Activated naive CD8-positive, alpha-beta T cell treated with anti-CD3 and anti-CD28 coated beads for 36 hours (primary cell): ENCODE measurements at regions not wholly inside any gene's neighbourhood (a gene's known extent, or its start where the extent isn't known, plus 50 kb on each side); places are given as distances from the start of the nearest gene placed in this dataset.

Experiments used
- DNase-seq: peaks from one replicate; pipeline ENCODE4 v3.0.0; 2021
- H3K27ac Mint-ChIP-seq: one replicate; pipeline ENCODE4 v1.8.0; 2022; ENCODE audit warnings: mild to moderate bottlenecking, moderate library complexity, mixed read lengths
- H3K27me3 Mint-ChIP-seq: one replicate; pipeline ENCODE4 v1.8.0; 2022; ENCODE audit warnings: mild to moderate bottlenecking, mixed read lengths
- H3K36me3 Mint-ChIP-seq: one replicate; pipeline ENCODE4 v1.8.0; 2021; ENCODE audit warnings: mild to moderate bottlenecking, mixed read lengths
- H3K4me1 Mint-ChIP-seq: one replicate; pipeline ENCODE4 v1.8.0; 2021; ENCODE audit warnings: mixed read lengths
- H3K4me3 Mint-ChIP-seq: one replicate; pipeline ENCODE4 v1.8.0; 2022; ENCODE audit warnings: mild to moderate bottlenecking, moderate library complexity, mixed read lengths
- H3K9me3 Mint-ChIP-seq: one replicate; pipeline ENCODE4 v1.8.0; 2022; ENCODE audit warnings: mixed read lengths

- Mint-ChIP-seq H3K27me3 (peaks cover 54% of the 10 kb centered on the region), H3K27ac (no peak overlapping the region), H3K36me3 (no peaks in the 10 kb centered on the region), H3K4me1 (no peaks in the 10 kb centered on the region), H3K9me3 (no peaks in the 10 kb centered on the region), H3K4me3 (no peak overlapping the region)
- no peak for DNase-seq
These were observed 70.1 kb upstream of the RAPGEF1 start for GRCh38 chr9:131809941-131810344.

DNA sequence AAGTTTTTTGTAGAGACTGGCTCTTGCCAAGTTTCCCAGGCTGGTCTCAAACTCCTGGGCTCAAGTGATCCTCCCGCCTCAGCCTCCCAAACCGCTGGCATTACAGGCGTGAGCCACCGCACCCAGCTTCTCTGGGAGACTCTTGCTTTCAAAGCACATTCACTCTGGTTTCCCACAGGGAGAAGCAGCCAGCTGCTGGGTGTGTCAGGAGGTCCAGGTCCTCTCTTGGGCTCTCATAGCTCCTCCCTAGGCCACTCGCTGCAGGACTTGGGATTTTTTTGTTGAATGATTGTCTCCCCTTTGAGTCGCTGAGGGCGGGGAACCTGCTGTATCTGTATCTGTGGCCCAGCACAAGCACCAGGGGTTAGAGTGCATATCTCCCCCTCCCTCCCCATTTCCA, 68.4 kb upstream of the RAPGEF1 start:
- no peak for DNase-seq
- Mint-ChIP-seq H3K27me3 (peaks cover 55% of the 10 kb centered on the region), H3K27ac (no peak overlapping the region), H3K4me1 (no peaks in the 10 kb centered on the region), H3K4me3 (no peak overlapping the region), H3K9me3 (no peaks in the 10 kb centered on the region), H3K36me3 (no peaks in the 10 kb centered on the region)

DNA sequence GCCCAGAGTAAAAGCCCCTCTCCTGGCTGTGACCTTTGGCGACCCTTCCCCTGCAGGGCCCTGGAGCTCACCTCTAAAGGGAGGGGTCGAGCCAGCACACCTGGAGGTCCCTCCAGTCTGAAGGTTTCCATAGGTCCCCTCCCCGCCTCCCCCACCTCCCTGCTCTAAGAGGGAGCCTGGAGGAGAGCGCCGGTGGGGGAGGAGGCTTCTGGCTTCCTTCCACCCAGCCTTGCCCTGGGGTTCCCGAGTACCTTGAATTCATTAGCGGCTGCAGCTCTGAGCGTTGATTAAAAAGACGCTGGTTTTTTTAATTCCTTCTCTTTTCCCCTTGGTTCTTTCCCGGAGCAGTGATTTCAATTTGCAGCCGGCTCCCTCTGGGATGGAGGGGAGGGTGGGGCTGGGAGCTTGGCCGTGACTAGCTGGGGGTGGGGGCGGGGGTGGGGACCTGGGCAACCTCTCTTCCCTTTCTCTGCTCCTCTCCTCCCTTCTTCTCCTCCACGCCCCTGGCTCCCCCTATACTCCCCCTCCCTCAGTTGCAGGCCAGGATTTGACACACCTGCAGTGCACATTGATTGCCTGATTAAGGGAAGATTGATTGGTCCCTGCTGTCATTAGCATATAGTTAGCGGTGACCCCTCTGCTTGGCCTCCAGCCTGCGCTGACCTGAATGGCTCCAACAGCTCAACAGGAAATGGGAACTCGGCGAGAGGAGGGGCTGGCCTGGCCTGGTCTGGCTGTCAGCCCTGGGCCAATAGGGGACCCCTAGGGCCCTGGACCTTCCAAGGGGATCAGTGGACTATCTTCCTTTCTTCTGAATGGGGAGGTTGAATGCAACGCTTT, 67.5 kb upstream of the RAPGEF1 start:
- no peak overlapping the region for H3K27ac Mint-ChIP-seq
- no peaks in the 10 kb centered on the region for H3K9me3 Mint-ChIP-seq
- peaks cover 47% of the 10 kb centered on the region for H3K27me3 Mint-ChIP-seq
- no peak overlapping the region for H3K4me3 Mint-ChIP-seq
- no peaks in the 10 kb centered on the region for H3K36me3 Mint-ChIP-seq
- no peaks in the 10 kb centered on the region for H3K4me1 Mint-ChIP-seq
- DNase-seq, result no peak

DNA sequence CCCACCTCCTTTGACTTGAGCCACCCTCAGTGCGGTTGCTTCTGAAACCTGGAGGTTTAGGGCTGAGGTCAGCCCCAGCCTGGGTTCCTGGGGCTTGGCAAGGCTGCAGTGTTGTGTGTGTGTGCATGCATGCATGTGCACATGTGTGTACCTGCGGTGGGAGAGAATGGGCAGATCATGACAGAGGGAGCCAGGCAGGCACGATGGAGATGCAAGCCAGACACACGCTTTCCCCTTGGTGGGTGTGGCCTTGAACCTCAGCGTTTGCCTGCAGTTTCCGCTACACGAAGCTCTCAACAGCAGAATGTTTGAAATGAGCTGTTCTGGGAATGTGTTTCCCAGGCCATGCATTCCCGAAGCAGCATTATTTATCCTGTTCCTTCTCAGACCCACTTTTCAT, 65.9 kb upstream of the RAPGEF1 start:
- no peak overlapping the region for H3K27ac Mint-ChIP-seq
- no peaks in the 10 kb centered on the region for H3K4me1 Mint-ChIP-seq
- no peaks in the 10 kb centered on the region for H3K36me3 Mint-ChIP-seq
- peaks cover 53% of the 10 kb centered on the region for H3K27me3 Mint-ChIP-seq
- no peak for DNase-seq
- no peaks in the 10 kb centered on the region for H3K9me3 Mint-ChIP-seq
- no peak overlapping the region for H3K4me3 Mint-ChIP-seq

- Mint-ChIP-seq H3K27ac (no peak overlapping the region), H3K36me3 (no peaks in the 10 kb centered on the region), H3K4me1 (no peaks in the 10 kb centered on the region), H3K27me3 (peaks cover 60% of the 10 kb centered on the region), H3K4me3 (no peak overlapping the region), H3K9me3 (no peaks in the 10 kb centered on the region)
- no peak for DNase-seq
These were observed 65.0 kb upstream of the RAPGEF1 start for GRCh38 chr9:131804826-131805225.

GRCh38 chr9:131803758-131804411, 64.0 kb upstream of the RAPGEF1 start:
- no peak for DNase-seq
- no peaks in the 10 kb centered on the region for H3K36me3 Mint-ChIP-seq
- peaks cover 62% of the 10 kb centered on the region for H3K27me3 Mint-ChIP-seq
- H3K27ac Mint-ChIP-seq, result no peak overlapping the region
- no peak overlapping the region for H3K4me3 Mint-ChIP-seq
- no peaks in the 10 kb centered on the region for H3K4me1 Mint-ChIP-seq
- no peaks in the 10 kb centered on the region for H3K9me3 Mint-ChIP-seq

- Mint-ChIP-seq H3K4me3 (no peak overlapping the region), H3K4me1 (no peaks in the 10 kb centered on the region), H3K27me3 (peaks cover 49% of the 10 kb centered on the region), H3K27ac (no peak overlapping the region), H3K9me3 (no peaks in the 10 kb centered on the region), H3K36me3 (no peaks in the 10 kb centered on the region)
- DNase-seq, result no peak
These were observed 61.9 kb upstream of the RAPGEF1 start for GRCh38 chr9:131801810-131802209.

- DNase-seq, result no peak
- no peaks in the 10 kb centered on the region for H3K36me3 Mint-ChIP-seq
- no peak overlapping the region for H3K27ac Mint-ChIP-seq
- no peak overlapping the region for H3K4me3 Mint-ChIP-seq
- H3K4me1 Mint-ChIP-seq, result no peaks in the 10 kb centered on the region
- H3K27me3 Mint-ChIP-seq, result peaks cover 39% of the 10 kb centered on the region
- no peaks in the 10 kb centered on the region for H3K9me3 Mint-ChIP-seq
These were observed 61.0 kb upstream of the RAPGEF1 start for GRCh38 chr9:131800843-131801242.

GRCh38 chr9:131800366-131800765, 60.5 kb upstream of the RAPGEF1 start:
- DNase-seq, result no peak
- Mint-ChIP-seq H3K27me3 (peaks cover 38% of the 10 kb centered on the region), H3K27ac (no peak overlapping the region), H3K4me1 (no peaks in the 10 kb centered on the region), H3K4me3 (no peak overlapping the region), H3K36me3 (no peaks in the 10 kb centered on the region), H3K9me3 (no peaks in the 10 kb centered on the region)

DNA sequence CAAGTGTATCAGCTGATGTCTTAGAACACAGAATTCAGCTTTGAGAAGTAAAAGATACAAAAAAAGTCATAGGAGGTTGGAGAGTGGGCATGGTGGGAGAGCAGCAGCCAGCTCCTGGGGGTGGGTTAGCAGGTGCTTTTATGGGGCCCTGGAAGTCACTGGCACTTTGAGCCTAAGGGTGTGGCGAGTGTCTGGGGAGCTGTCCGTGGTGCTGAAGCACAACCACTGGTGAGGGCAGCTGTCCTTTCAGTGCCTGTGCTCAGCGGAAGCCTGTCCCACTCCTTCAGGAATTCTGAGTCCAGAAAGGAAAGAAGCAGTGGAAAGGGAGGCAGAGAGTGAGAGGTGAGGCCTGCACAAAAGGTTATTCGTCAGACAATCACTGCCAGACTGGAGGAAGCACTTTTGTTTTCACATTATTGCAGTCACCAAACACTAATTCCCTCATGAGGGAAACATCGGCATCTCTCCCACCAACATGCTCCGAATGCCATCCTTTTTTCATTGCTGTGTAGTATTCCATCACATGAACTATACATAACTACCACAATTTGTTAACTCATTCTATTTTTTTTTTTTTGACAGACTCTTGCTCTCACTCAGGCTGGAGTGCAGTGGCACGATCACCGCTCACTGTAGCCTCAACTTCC, 59.4 kb upstream of the RAPGEF1 start:
- H3K4me3 Mint-ChIP-seq, result no peak overlapping the region
- no peaks in the 10 kb centered on the region for H3K4me1 Mint-ChIP-seq
- no peaks in the 10 kb centered on the region for H3K36me3 Mint-ChIP-seq
- peak; percentile 35 for DNase-seq
- peaks cover 42% of the 10 kb centered on the region for H3K27me3 Mint-ChIP-seq
- H3K9me3 Mint-ChIP-seq, result no peaks in the 10 kb centered on the region
- no peak overlapping the region for H3K27ac Mint-ChIP-seq

DNA sequence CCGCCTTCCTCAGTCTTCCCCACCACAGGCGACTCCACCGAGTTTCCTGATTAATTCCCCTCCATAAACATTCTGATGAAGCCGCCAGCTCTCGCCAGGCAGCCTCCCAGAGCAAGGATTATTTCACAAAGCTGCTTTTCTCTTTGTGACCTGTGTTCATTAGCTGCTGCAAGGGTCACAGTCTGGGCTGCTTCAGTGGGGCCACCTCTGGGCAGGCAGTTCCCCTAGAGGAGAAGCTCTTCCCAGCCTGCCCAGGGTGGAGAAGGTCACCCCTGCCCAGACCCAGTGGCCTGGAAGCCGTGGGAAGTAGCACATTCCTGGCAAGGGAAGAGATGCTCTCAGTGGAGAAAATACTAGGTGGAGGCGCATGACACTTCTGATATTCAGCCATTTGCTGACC, 58.4 kb upstream of the RAPGEF1 start:
- H3K27ac Mint-ChIP-seq, result no peak overlapping the region
- no peaks in the 10 kb centered on the region for H3K9me3 Mint-ChIP-seq
- H3K4me3 Mint-ChIP-seq, result no peak overlapping the region
- H3K27me3 Mint-ChIP-seq, result peaks cover 42% of the 10 kb centered on the region
- no peaks in the 10 kb centered on the region for H3K36me3 Mint-ChIP-seq
- DNase-seq, result no peak
- no peaks in the 10 kb centered on the region for H3K4me1 Mint-ChIP-seq

- no peak for DNase-seq
- Mint-ChIP-seq H3K4me3 (no peak overlapping the region), H3K9me3 (no peaks in the 10 kb centered on the region), H3K27ac (no peak overlapping the region), H3K27me3 (peaks cover 24% of the 10 kb centered on the region), H3K36me3 (no peaks in the 10 kb centered on the region), H3K4me1 (no peaks in the 10 kb centered on the region)
These were observed 54.5 kb upstream of the RAPGEF1 start for GRCh38 chr9:131794393-131794792.

DNA sequence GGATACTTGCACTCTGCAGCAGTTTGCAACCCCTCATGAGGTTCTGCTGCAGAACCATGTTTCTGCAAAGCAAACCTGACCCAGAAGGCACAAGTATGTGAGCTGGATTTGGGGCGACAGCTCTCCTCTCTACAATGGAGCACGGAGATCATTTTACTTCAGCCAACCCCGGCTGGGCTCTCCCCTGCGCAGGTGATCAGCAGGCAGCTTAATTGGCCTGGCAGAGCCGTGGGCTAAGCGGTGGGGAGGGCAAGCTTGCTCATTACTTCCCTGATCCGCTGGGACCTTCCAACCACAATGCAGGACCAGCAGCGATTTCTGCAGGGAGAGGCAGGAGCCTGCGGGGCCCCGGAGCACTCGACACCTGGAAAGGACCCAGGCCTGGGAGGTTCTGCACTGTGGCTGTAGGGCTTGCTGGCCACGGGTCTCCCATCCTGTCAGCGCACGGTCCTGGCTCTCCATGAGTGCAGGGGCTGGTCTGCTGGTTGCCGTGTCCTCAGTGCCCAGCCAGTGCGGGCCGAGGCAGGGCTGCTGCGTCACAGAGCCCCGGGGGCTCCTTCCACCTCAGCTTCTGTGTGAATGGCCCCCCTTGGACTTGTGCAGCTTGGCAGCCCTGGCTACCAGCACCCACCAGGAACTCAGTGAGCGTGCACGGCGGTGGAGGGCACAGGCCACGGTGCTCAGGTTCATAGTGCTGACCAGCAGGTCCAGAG, 51.8 kb upstream of the RAPGEF1 start:
- Mint-ChIP-seq H3K27ac (no peak overlapping the region), H3K4me1 (no peaks in the 10 kb centered on the region), H3K4me3 (no peak overlapping the region), H3K27me3 (peaks cover 42% of the 10 kb centered on the region), H3K9me3 (no peaks in the 10 kb centered on the region), H3K36me3 (no peaks in the 10 kb centered on the region)
- no peak for DNase-seq
